Testis (tissue), 2 donors: ENCODE measurements at regions not wholly inside any gene's neighbourhood (a gene's known extent, or its start where the extent isn't known, plus 50 kb on each side); places are given as distances from the start of the nearest gene placed in this dataset.

Experiments used
- DNase-seq: peaks from one replicate; pipeline ENCODE4 v3.0.0-alpha.2; 2019
- H3K27ac ChIP-seq, 2 donors: fragments of 200-600 bp; sonication (generic); one replicate each; pipeline ENCODE4 v1.5.1; 2019
- H3K27me3 ChIP-seq: fragments of 200-600 bp; sonication (generic); one replicate; pipeline ENCODE4 v1.5.1; 2019
- H3K36me3 ChIP-seq: fragments of 200-600 bp; sonication (generic); one replicate; pipeline ENCODE4 v1.5.1; 2017; ENCODE audit warnings: low read depth; ENCODE audit errors: missing control alignments
- H3K4me1 ChIP-seq: fragments of 200-600 bp; sonication (generic); one replicate; pipeline ENCODE4 v1.5.1; 2019
- H3K4me3 ChIP-seq, 2 donors: fragments of 200-600 bp; sonication (generic); one replicate each; pipeline ENCODE4 v1.5.1; 2017 to 2019
- H3K9me3 ChIP-seq: fragments of 200-600 bp; sonication (generic); one replicate; pipeline ENCODE4 v1.5.1; 2017
- CTCF ChIP-seq, 3 experiments: fragments of 450-650 bp in 2 of 3; fragments of 200-600 bp in 1 of 3; sonication (generic) in 1 of 3; IDR thresholded peaks; one replicate each; pipeline ENCODE4 v1.5.1; 2016 to 2019; ENCODE audit warnings: antibody characterized with exemption in 3 of 3, mild to moderate bottlenecking in 2 of 3, moderate library complexity in 1 of 3
- POLR2A ChIP-seq: fragments of 450-650 bp; IDR thresholded peaks from one replicate; pipeline ENCODE4 v1.6.1; 2017; ENCODE audit warnings: antibody characterized with exemption, mild to moderate bottlenecking, moderate library complexity
- WGBS, 2 donors: methylation state at CpG; one replicate each; pipeline ENCODE4 v1.1.5; 2018; 5-methylcytosine and 5-hydroxymethylcytosine counted together
- intact Hi-C: fragments of 100-400 bp; cut with DNase I; formaldehyde crosslinking; loops from one replicate; pipeline ENCODE4 v1.15.1; 2023; ENCODE audit warnings: low total_unique reads

- intact Hi-C loops: no loop called here
- H3K9me3 ChIP-seq: no peaks in the 10 kb centered on the region
- WGBS, 2 donors: 79 to 88% methylated on average over 2 to 4 of the region's 4 CpGs
- no peaks in the 10 kb centered on the region for H3K27me3 ChIP-seq
- no peak for TF ChIP-seq CTCF (IDR thresholded peaks at IDR 0.05)
- TF ChIP-seq POLR2A: no peak
- H3K4me1 ChIP-seq: no peaks in the 10 kb centered on the region
- DNase-seq: no peak
- no peaks in the 10 kb centered on the region for H3K36me3 ChIP-seq
- no peak overlapping the region for H3K27ac ChIP-seq
- no peak overlapping the region for H3K4me3 ChIP-seq
Measured at GRCh38 chr4:13056630-13057189, 427.4 kb downstream of the RAB28 start.

- Histone ChIP-seq H3K27me3 (no peaks in the 10 kb centered on the region), H3K27ac (no peak overlapping the region), H3K9me3 (no peaks in the 10 kb centered on the region), H3K36me3 (no peaks in the 10 kb centered on the region), H3K4me3 (no peak overlapping the region), H3K4me1 (no peaks in the 10 kb centered on the region)
- intact Hi-C loops: no loop called here
- no peak for TF ChIP-seq CTCF (IDR thresholded peaks at IDR 0.05)
- TF ChIP-seq POLR2A: no peak
- WGBS, 2 donors: 75 to 77% methylated on average over 3 of the region's 3 CpGs
- DNase-seq: no peak
Measured at GRCh38 chr4:13054420-13054970, 429.6 kb downstream of the RAB28 start.

- no peak for DNase-seq
- H3K4me3 ChIP-seq: no peak overlapping the region
- no peak overlapping the region for H3K27ac ChIP-seq
- H3K27me3 ChIP-seq: no peaks in the 10 kb centered on the region
- H3K9me3 ChIP-seq: no peaks in the 10 kb centered on the region
- TF ChIP-seq POLR2A (no peak), CTCF (IDR thresholded peaks at IDR 0.05) (no peak)
- WGBS, 2 donors: 74 to 88% methylated on average over 4 of the region's 4 CpGs
- intact Hi-C loops: no loop called here
- H3K4me1 ChIP-seq: no peaks in the 10 kb centered on the region
- no peaks in the 10 kb centered on the region for H3K36me3 ChIP-seq
Measured at GRCh38 chr4:13047591-13047990, 436.5 kb downstream of the RAB28 start.

- no peaks in the 10 kb centered on the region for H3K27me3 ChIP-seq
- H3K4me3 ChIP-seq: no peak overlapping the region
- DNase-seq: no peak
- intact Hi-C loops: no loop called here
- no peak for TF ChIP-seq POLR2A
- TF ChIP-seq CTCF (IDR thresholded peaks at IDR 0.05): no peak
- H3K36me3 ChIP-seq: no peaks in the 10 kb centered on the region
- no peak overlapping the region for H3K27ac ChIP-seq
- H3K9me3 ChIP-seq: no peaks in the 10 kb centered on the region
- 84 to 85% methylated on average over 3 of the region's 3 CpGs for WGBS, 2 donors
- H3K4me1 ChIP-seq: no peaks in the 10 kb centered on the region
Measured at GRCh38 chr4:13036841-13037240, 447.3 kb downstream of the RAB28 start.

GRCh38 chr4:13032936-13033335, 451.2 kb downstream of the RAB28 start:
- Histone ChIP-seq H3K27me3 (no peaks in the 10 kb centered on the region), H3K4me1 (no peaks in the 10 kb centered on the region), H3K4me3 (no peak overlapping the region), H3K36me3 (no peaks in the 10 kb centered on the region), H3K9me3 (no peaks in the 10 kb centered on the region), H3K27ac (no peak overlapping the region)
- intact Hi-C loops: no loop called here
- TF ChIP-seq CTCF (IDR thresholded peaks at IDR 0.05) (no peak), POLR2A (no peak)
- 56 to 80% methylated on average over 1 of the region's 1 CpG for WGBS, 2 donors
- DNase-seq: no peak
